T-helper 17 cell (primary cell): ENCODE measurements at regions not wholly inside any gene's neighbourhood (a gene's known extent, or its start where the extent isn't known, plus 50 kb on each side); places are given as distances from the start of the nearest gene placed in this dataset.
"Not testable (repeated sequence)": the region's sequence is repeated elsewhere in the genome, so short reads cannot be mapped to it uniquely, and the experiment has no call there.

ENCODE experiments used
- ATAC-seq: fragments of 150-1000 bp; cut with Tn5 transposase; 2 replicates; pipeline ENCODE4 v1.10.0; 2021; ENCODE audit warnings: mild to moderate bottlenecking, moderate library complexity
- DNase-seq, 3 donors: peaks; one replicate each; pipeline versions ENCODE4 v3.0.0 to v3.0.0-alpha.2; 2020 to 2021
- H3K9me3 ChIP-seq: one replicate; pipeline ENCODE4 v1.7.0; 2013; ENCODE audit warnings: low read length, mild to moderate bottlenecking; ENCODE audit not compliant: control insufficient read depth, poor library complexity, severe bottlenecking
- H3K27ac Mint-ChIP-seq: one replicate; pipeline ENCODE4 v1.8.0; 2022; ENCODE audit warnings: mild to moderate bottlenecking, moderate library complexity, mixed read lengths
- H3K27me3 Mint-ChIP-seq: one replicate; pipeline ENCODE4 v1.8.0; 2022; ENCODE audit warnings: mixed read lengths
- H3K36me3 Mint-ChIP-seq: one replicate; pipeline ENCODE4 v1.8.0; 2022; ENCODE audit warnings: low read depth, mixed read lengths
- H3K4me1 Mint-ChIP-seq: one replicate; pipeline ENCODE4 v1.8.0; 2022; ENCODE audit warnings: mild to moderate bottlenecking, mixed read lengths
- H3K4me3 Mint-ChIP-seq: one replicate; pipeline ENCODE4 v1.8.0; 2022; ENCODE audit warnings: mild to moderate bottlenecking, moderate library complexity, mixed read lengths

DNA sequence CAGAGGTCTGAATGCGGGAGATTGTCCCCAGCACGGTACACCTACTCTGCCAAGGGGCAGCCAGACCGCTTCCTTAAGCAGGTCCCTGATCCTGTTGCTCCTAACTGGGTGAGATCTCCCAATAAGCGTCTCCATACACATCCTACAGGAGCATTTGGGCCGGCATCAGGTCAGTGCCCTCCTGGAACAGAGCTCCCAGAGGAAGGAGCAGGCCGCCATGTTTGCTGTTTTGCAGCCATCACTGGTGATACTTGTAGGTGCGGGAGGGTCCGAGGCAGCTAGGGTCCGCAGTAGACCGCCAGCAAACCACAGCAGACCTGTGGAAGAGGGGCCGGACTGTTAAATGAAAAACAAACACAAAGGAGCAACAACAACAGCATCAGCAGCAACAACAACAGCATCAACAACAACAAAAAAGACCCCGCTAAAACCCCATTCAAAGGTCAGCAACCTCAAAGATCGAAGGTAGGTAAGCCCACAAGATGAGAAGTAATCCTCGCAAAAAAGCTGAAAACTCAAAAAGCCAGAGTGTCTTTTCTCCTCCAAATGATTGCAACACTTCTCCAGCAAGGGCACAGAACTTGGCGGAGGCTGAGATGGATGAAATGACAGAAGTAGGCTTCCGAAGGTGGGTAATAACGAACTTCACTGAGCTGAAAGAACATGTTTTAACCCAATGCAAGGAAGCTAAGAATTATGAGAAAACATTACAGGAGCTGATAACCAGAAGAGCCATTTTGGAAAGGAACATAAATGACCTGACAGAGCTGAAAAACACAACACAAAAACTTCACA, 79.0 kb upstream of the CDH7 start:
- ATAC-seq (no peak), DNase-seq (no peak)
- Mint-ChIP-seq H3K4me3 (no peak overlapping the region), H3K4me1 (no peaks in the 10 kb centered on the region), H3K27ac (no peak overlapping the region), H3K27me3 (no peaks in the 10 kb centered on the region), H3K36me3 (peaks cover 2% of the 10 kb centered on the region)
- H3K9me3 ChIP-seq, result peaks cover 2% of the 10 kb centered on the region

DNA sequence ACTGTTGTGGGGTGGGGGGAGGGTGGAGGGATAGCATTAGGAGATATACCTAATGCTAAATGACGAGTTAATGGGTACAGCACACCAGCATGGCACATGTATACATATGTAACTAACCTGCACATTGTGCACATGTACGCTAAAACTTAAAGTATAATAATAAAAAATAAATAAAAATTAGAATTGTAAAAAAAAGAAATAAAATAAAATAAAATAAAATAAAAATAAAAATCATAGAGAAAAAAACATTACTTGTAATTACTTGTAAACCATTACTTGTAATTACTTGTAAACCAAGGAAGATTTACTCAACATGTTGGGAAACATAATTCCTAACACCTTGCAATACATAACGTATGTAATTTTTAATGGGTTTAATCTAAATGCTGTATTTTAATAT, 80.7 kb upstream of the CDH7 start:
- not testable (repeated sequence) for H3K4me1 Mint-ChIP-seq, DNase-seq, H3K4me3 Mint-ChIP-seq, H3K9me3 ChIP-seq, H3K27ac Mint-ChIP-seq, H3K36me3 Mint-ChIP-seq, H3K27me3 Mint-ChIP-seq, ATAC-seq

DNA sequence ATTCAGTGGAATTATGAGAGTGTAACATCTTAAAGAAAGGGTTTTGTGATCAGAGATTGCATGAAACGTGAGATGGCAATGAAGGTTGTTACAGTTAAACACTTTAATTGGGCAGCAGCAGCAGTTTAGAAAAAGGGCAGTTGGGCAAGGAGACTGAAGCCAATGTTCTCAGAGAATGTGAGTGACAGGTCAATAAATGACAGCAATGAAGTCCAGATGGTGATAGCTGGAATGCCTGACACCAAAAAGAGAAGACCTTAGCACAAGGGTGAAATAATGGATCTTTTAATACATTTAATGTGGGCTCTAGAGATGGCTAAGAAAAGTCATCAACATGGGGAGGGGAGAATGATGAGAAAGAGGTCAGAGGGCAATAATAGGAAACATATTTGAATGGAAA, 89.4 kb upstream of the CDH7 start:
- no peak for ATAC-seq

GRCh38 chr18:65659912-65660311, 90.9 kb upstream of the CDH7 start:
- DNase-seq (no peak), ATAC-seq (no peak)
- H3K27me3 Mint-ChIP-seq, result no peaks in the 10 kb centered on the region
- H3K4me3 Mint-ChIP-seq, result no peak overlapping the region
- no peaks in the 10 kb centered on the region for H3K9me3 ChIP-seq
- H3K27ac Mint-ChIP-seq, result no peak overlapping the region
- H3K4me1 Mint-ChIP-seq, result no peaks in the 10 kb centered on the region
- no peaks in the 10 kb centered on the region for H3K36me3 Mint-ChIP-seq

More for the DNA sequence above, 89.4 kb upstream of the CDH7 start:
- Mint-ChIP-seq H3K4me1 (no peaks in the 10 kb centered on the region), H3K27ac (no peak overlapping the region), H3K4me3 (no peak overlapping the region), H3K36me3 (no peaks in the 10 kb centered on the region), H3K27me3 (no peaks in the 10 kb centered on the region)
- no peaks in the 10 kb centered on the region for H3K9me3 ChIP-seq
- no peak for DNase-seq

DNA sequence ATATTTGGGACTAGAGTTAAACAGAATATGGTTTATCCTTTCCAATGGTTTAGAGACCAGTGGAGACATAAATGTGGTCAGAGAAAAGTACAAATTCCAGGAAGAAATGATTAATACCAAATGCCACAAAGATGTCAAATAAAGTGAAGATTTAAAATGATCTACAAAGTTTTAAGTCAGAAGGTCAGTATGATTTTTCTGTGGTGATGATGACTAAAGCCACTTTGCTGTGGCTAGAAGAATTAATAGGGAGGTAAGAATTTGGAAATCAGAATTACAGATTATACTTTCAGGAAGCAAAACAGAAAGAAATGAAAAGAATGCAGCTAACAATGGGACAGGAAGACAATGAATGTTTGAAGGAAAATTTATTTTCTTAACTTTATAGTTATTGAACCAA, 91.5 kb upstream of the CDH7 start:
- no peak overlapping the region for H3K27ac Mint-ChIP-seq
- no peaks in the 10 kb centered on the region for H3K27me3 Mint-ChIP-seq
- H3K36me3 Mint-ChIP-seq, result no peaks in the 10 kb centered on the region

DNA sequence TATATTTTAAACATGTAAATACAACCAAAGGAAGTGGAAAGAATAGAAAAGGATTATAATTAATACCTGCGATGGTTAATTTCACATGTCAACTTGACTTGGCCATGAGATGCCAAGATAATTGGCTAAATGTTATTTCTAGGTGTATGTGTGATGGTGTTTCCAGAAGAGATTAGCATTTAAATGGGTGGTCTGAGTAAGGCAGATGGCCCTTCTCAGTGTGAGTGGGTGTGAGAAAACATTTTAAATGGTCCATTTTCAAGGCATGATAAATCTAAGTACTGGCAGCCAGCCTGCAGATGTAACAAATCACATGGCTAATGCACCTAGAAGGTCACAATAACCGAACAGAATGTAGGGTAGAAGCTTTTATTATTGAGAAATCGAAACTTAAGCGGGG, 99.6 kb upstream of the CDH7 start:
- ATAC-seq, result no peak
- no peaks in the 10 kb centered on the region for H3K4me1 Mint-ChIP-seq

More for the DNA sequence above, 91.5 kb upstream of the CDH7 start:
- H3K9me3 ChIP-seq, result no peaks in the 10 kb centered on the region
- Mint-ChIP-seq H3K4me1 (no peaks in the 10 kb centered on the region), H3K4me3 (no peak overlapping the region)
- DNase-seq (no peak), ATAC-seq (no peak)

DNA sequence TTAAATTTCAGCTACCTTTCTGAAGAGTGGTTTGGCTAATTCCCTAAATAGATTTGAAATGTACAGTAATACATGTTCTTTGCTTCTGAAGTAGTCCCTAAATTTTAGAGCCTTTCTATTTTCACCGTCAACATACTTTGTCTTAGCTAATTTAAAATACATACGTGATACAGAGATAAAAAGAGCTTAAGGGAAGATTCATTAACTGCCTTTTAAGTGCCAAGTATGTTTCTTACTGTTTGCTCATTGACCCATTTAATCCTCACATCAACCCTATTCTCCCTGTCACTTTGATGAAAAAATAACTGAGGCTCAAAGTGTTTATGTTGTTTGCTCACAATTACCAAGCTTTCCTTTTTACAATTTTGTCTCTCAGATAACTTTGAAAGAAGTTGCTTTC, 118.6 kb upstream of the CDH7 start:
- Mint-ChIP-seq H3K4me3 (no peak overlapping the region), H3K4me1 (no peaks in the 10 kb centered on the region), H3K36me3 (no peaks in the 10 kb centered on the region), H3K27ac (no peak overlapping the region), H3K27me3 (no peaks in the 10 kb centered on the region)
- H3K9me3 ChIP-seq, result peaks cover 2% of the 10 kb centered on the region
- DNase-seq, result no peak
- ATAC-seq, result no peak

More for the DNA sequence above, 99.6 kb upstream of the CDH7 start:
- H3K9me3 ChIP-seq, result no peaks in the 10 kb centered on the region
- Mint-ChIP-seq H3K27me3 (no peaks in the 10 kb centered on the region), H3K4me3 (no peak overlapping the region), H3K27ac (no peak overlapping the region), H3K36me3 (no peaks in the 10 kb centered on the region)
- DNase-seq, result no peak

DNA sequence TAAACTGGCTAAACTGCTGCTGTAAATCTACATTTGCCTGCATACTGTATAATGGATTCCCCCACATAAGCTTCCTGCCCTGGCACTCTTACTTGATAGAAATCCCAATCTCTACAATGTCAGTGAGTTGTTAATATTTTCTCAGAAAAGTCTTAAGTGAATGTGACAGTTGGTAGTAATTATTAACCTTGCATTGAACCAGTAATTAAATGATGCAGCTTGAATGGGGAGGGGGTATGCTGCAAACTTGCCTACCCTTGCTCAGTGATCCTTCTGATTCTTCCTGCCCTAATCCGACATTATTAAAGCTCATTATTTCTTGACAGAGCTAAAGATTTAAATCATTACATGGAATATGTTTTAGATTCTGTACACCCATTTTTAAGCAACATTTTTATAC, 119.0 kb upstream of the CDH7 start:
- Mint-ChIP-seq H3K27me3 (no peaks in the 10 kb centered on the region), H3K4me1 (no peaks in the 10 kb centered on the region), H3K4me3 (no peak overlapping the region), H3K27ac (no peak overlapping the region), H3K36me3 (no peaks in the 10 kb centered on the region)
- ATAC-seq, result no peak
- peaks cover 2% of the 10 kb centered on the region for H3K9me3 ChIP-seq
- no peak for DNase-seq

GRCh38 chr18:65628390-65628789, 122.4 kb upstream of the CDH7 start:
- no peak overlapping the region for H3K4me3 Mint-ChIP-seq
- ATAC-seq (no peak), DNase-seq (no peak)
- H3K27ac Mint-ChIP-seq, result no peak overlapping the region
- H3K27me3 Mint-ChIP-seq, result no peaks in the 10 kb centered on the region
- H3K36me3 Mint-ChIP-seq, result no peaks in the 10 kb centered on the region
- no peaks in the 10 kb centered on the region for H3K4me1 Mint-ChIP-seq
- peaks cover 2% of the 10 kb centered on the region for H3K9me3 ChIP-seq

DNA sequence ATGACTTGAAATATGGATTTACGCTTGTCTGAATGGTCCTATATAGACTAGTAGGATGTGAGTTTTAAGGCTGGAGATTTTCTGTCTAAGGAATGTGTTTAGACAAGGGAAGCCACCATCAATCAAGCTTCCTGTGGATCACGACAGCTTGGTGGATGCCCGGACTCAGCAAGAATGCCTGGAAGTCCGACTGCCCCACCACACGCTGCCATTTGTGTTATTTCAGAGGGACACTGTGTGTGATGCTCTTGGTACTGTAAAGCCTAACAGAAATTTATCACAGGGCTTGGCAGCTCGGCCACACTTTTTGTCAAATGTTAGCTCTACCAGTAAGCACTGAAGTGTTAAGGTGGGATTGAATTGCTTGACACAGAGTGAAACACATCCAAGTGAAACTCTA, 127.1 kb upstream of the CDH7 start:
- no peak overlapping the region for H3K27ac Mint-ChIP-seq
- DNase-seq (no peak), ATAC-seq (no peak)
- no peaks in the 10 kb centered on the region for H3K27me3 Mint-ChIP-seq
- H3K36me3 Mint-ChIP-seq, result no peaks in the 10 kb centered on the region
- no peaks in the 10 kb centered on the region for H3K4me1 Mint-ChIP-seq
- no peak overlapping the region for H3K4me3 Mint-ChIP-seq
- peaks cover 2% of the 10 kb centered on the region for H3K9me3 ChIP-seq

- no peaks in the 10 kb centered on the region for H3K4me1 Mint-ChIP-seq
- ATAC-seq (no peak), DNase-seq (no peak)
- H3K27ac Mint-ChIP-seq, result no peak overlapping the region
- H3K9me3 ChIP-seq, result no peaks in the 10 kb centered on the region
- no peaks in the 10 kb centered on the region for H3K36me3 Mint-ChIP-seq
- H3K27me3 Mint-ChIP-seq, result no peaks in the 10 kb centered on the region
- H3K4me3 Mint-ChIP-seq, result no peak overlapping the region
Measured at GRCh38 chr18:65622436-65622835, 128.4 kb upstream of the CDH7 start.

DNA sequence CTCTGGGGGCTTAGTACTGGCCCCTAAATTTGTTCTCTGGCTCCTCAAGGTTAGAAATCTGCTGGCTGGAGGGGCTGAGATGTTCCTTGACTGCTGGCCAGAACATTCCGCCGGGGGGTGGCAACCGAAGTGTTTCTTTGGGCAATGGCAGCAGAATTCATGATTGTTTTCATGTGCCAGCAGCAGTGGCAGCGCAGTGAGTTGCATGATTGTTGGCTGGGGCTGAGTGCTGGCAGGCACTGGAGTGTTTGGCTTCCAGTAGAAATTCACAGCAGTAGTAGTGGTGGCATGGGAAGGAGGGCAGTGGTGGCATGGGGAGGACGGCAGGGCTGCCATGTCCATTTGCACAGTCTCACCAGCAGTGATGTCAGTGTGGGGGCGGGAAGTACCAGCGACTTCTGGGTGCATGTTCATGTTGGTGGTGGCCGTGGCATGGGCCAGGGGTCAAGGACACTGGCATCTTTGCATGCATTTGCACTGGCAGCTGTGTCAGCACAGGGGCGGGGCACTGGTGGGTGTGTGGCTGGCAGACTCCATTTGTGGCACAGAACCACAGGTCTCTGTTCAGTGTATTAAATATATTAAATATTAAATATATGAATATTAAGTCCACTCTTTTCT, 130.6 kb upstream of the CDH7 start:
- Mint-ChIP-seq H3K4me1 (no peaks in the 10 kb centered on the region), H3K27ac (no peak overlapping the region), H3K36me3 (no peaks in the 10 kb centered on the region), H3K27me3 (no peaks in the 10 kb centered on the region), H3K4me3 (no peak overlapping the region)
- no peaks in the 10 kb centered on the region for H3K9me3 ChIP-seq
- ATAC-seq (no peak), DNase-seq (no peak)

GRCh38 chr18:65610939-65611338, 139.9 kb upstream of the CDH7 start:
- H3K9me3 ChIP-seq, result no peaks in the 10 kb centered on the region
- H3K36me3 Mint-ChIP-seq, result no peaks in the 10 kb centered on the region
- no peak overlapping the region for H3K27ac Mint-ChIP-seq
- no peak overlapping the region for H3K4me3 Mint-ChIP-seq
- no peaks in the 10 kb centered on the region for H3K4me1 Mint-ChIP-seq
- no peaks in the 10 kb centered on the region for H3K27me3 Mint-ChIP-seq
- DNase-seq (no peak), ATAC-seq (no peak)

DNA sequence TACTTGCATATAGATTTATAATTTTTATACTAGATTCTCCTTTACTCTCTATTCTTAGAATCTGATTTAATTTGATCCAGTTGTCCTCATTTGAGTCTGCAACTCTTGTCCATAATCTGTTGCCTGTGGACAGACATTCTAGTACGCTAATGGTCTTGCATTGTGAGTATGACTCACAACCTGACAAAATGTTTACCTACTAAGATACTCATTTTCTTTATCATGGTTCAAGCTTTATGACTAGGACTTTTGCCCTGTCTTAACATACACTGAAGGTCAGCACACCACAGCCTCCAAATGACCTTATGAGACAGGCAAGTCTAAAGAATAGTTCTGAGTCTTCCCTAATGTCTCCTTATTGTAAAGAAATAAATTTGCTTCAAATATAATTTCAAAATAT, 142.3 kb upstream of the CDH7 start:
- H3K36me3 Mint-ChIP-seq, result no peaks in the 10 kb centered on the region
- H3K27me3 Mint-ChIP-seq, result no peaks in the 10 kb centered on the region
- ATAC-seq, result no peak
- no peaks in the 10 kb centered on the region for H3K4me1 Mint-ChIP-seq
- no peaks in the 10 kb centered on the region for H3K9me3 ChIP-seq
- no peak overlapping the region for H3K4me3 Mint-ChIP-seq
- H3K27ac Mint-ChIP-seq, result no peak overlapping the region
- DNase-seq, result no peak
